HepG2 (cell line): ENCODE measurements at regions not wholly inside any gene's neighbourhood (a gene's known extent, or its start where the extent isn't known, plus 50 kb on each side); places are given as distances from the start of the nearest gene placed in this dataset.

ENCODE experiments used
- ATAC-seq: fragments of 200-7000 bp; cut with Tn5 transposase; 3 replicates; pipeline ENCODE4 v1.9.1; 2020; ENCODE audit warnings: mild to moderate bottlenecking, moderate library complexity
- BruUV-seq: library from RNA; stranded (reverse); fragments of 400-500 nt; replicated peaks from 2 replicates; lab custom pipeline; 2021; lab: Mats Ljungman, UMichigan
- CTCF ChIA-PET: fragments of 300-600 bp; formaldehyde crosslinking; extraction: SDS; loops from one replicate; lab custom pipeline; 2021; ENCODE audit warnings: low total read pairs, inconsistent platforms, low intra/inter-chr PET ratio; lab: Yijun Ruan, JAX
- POLR2A ChIA-PET: fragments of 350-600 bp; sonication (Branson Sonifier 250); formaldehyde crosslinking; loops from one replicate; lab custom pipeline; 2020; ENCODE audit warnings: antibody characterized with exemption, inconsistent platforms; lab: Yijun Ruan, JAX
- DNase-seq: peaks from one replicate; pipeline ENCODE4 v3.0.0-alpha.2; 2015; ENCODE audit warnings: low spot score
- FAIRE-seq: peaks from 3 replicates; lab custom pipeline; 2011; peaks lifted over from hg19 to GRCh38; lab: Jason Lieb, UNC
- H2AFZ ChIP-seq: one replicate; pipeline ENCODE4 v1.6.1; 2011; ENCODE audit warnings: low read length, inconsistent platforms
- H3K27ac ChIP-seq: fragments of 300-600 bp; 3 replicates; pipeline ENCODE4 v1.8.0; 2011; ENCODE audit warnings: mixed run types, mild to moderate bottlenecking, mixed read lengths, low read length, inconsistent platforms; ENCODE audit not compliant: insufficient read depth; ENCODE audit errors: extremely low read length
- H3K27me3 ChIP-seq, 2 experiments: fragments of 200-600 bp in 1 of 2; 2 replicates in 1 of 2; 3 replicates in 1 of 2; pipeline versions ENCODE4 v1.6.0 to v1.8.0; 2011; ENCODE audit warnings: low read length in 2 of 2, mild to moderate bottlenecking in 2 of 2, moderate library complexity in 2 of 2, inconsistent platforms in 1 of 2; ENCODE audit not compliant: insufficient read depth in 2 of 2, control insufficient read depth in 1 of 2
- H3K36me3 ChIP-seq, 2 experiments: fragments of 200-600 bp in 1 of 2; replicated peaks in 1 of 2; 2 replicates in 1 of 2; 3 replicates in 1 of 2; pipeline versions ENCODE4 v1.5.1 to v1.8.0; 2011; ENCODE audit warnings: low read length in 2 of 2, inconsistent platforms in 1 of 2; ENCODE audit not compliant: insufficient read depth in 2 of 2, control insufficient read depth in 1 of 2
- H3K4me1 ChIP-seq: 2 replicates; pipeline ENCODE4 v1.5.1; 2012; ENCODE audit warnings: low read length, inconsistent platforms; ENCODE audit not compliant: insufficient read depth
- H3K4me2 ChIP-seq: 2 replicates; pipeline ENCODE4 v1.6.0; 2011; ENCODE audit warnings: low read depth, low read length, inconsistent platforms
- H3K4me3 ChIP-seq, 3 experiments: fragments of 200-600 bp in 1 of 3; sonication (generic), shearing (Covaris generic) in 1 of 3; replicated peaks in 1 of 3; 2 replicates each; pipeline ENCODE4 v1.5.1; 2011 to 2016; ENCODE audit warnings: low read length in 3 of 3, inconsistent platforms in 2 of 3, low read depth in 2 of 3, mild to moderate bottlenecking in 2 of 3, control low read depth in 1 of 3, mixed read lengths in 1 of 3; ENCODE audit not compliant: insufficient read depth in 1 of 3
- H3K79me2 ChIP-seq: one replicate; pipeline ENCODE4 v1.6.1; 2011; ENCODE audit warnings: low read length, inconsistent platforms; ENCODE audit not compliant: insufficient read depth
- H3K9ac ChIP-seq: 2 replicates; pipeline ENCODE4 v1.6.0; 2011; ENCODE audit warnings: mild to moderate bottlenecking, low read depth, low read length, inconsistent platforms; ENCODE audit not compliant: insufficient read depth
- H3K9me3 ChIP-seq: 2 replicates; pipeline ENCODE4 v1.5.1; 2012; ENCODE audit warnings: mild to moderate bottlenecking, low read length
- H4K20me1 ChIP-seq: 2 replicates; pipeline ENCODE4 v1.6.0; 2011; ENCODE audit warnings: inconsistent platforms, mild to moderate bottlenecking, low read length, moderate library complexity; ENCODE audit not compliant: insufficient read depth
- CHCHD3 ChIP-seq: sonication (generic); formaldehyde crosslinking; IDR thresholded peaks from 2 replicates; pipeline ENCODE4 v1.8.0; 2022; ENCODE audit warnings: mild to moderate bottlenecking, missing genetic modification reagents, moderate library complexity
- CSRNP1 ChIP-seq: sonication (generic); formaldehyde crosslinking; IDR thresholded peaks from 2 replicates; pipeline ENCODE4 v1.8.1; 2023; ENCODE audit warnings: mild to moderate bottlenecking, missing genetic modification reagents
- DPF2 ChIP-seq: sonication (generic); formaldehyde crosslinking; IDR thresholded peaks from 2 replicates; pipeline ENCODE4 v1.4.0; 2020; ENCODE audit warnings: mild to moderate bottlenecking, low read depth, missing genetic modification reagents, borderline replicate concordance
- ESRRA ChIP-seq: sonication (generic); formaldehyde crosslinking; IDR thresholded peaks from 2 replicates; pipeline ENCODE4 v1.5.1; 2020; ENCODE audit warnings: mild to moderate bottlenecking, low read depth, missing genetic modification reagents
- MIXL1 ChIP-seq: IDR thresholded peaks from 2 replicates; pipeline ENCODE4 v1.6.1; 2016
- MXD1 ChIP-seq: sonication (generic); formaldehyde crosslinking; IDR thresholded peaks from 2 replicates; pipeline ENCODE4 v1.4.0; 2020; ENCODE audit warnings: mild to moderate bottlenecking, missing genetic modification reagents
- PHF21A ChIP-seq: sonication (generic); formaldehyde crosslinking; IDR thresholded peaks from 2 replicates; pipeline ENCODE4 v1.5.0; 2020; ENCODE audit warnings: mild to moderate bottlenecking, missing genetic modification reagents
- RCOR2 ChIP-seq: IDR thresholded peaks from 2 replicates; pipeline ENCODE4 v1.6.1; 2016; ENCODE audit warnings: missing biosample characterization, missing genetic modification reagents
- SMAD1 ChIP-seq: sonication (generic); formaldehyde crosslinking; IDR thresholded peaks from 2 replicates; pipeline ENCODE4 v1.4.0; 2020; ENCODE audit warnings: missing genetic modification reagents, low read depth, mild to moderate bottlenecking, borderline replicate concordance
- SNAI1 ChIP-seq: sonication (generic); formaldehyde crosslinking; IDR thresholded peaks from 2 replicates; pipeline ENCODE4 v1.5.0; 2020; ENCODE audit warnings: mild to moderate bottlenecking, missing genetic modification reagents, borderline replicate concordance
- ZMAT5 ChIP-seq: sonication (generic); formaldehyde crosslinking; IDR thresholded peaks from 2 replicates; pipeline ENCODE4 v1.5.0; 2020; ENCODE audit warnings: mild to moderate bottlenecking, low read depth, missing genetic modification reagents, borderline replicate concordance
- ZNF281 ChIP-seq: sonication (generic); formaldehyde crosslinking; IDR thresholded peaks from 2 replicates; pipeline ENCODE4 v1.4.0; 2020; ENCODE audit warnings: missing genetic modification reagents, borderline replicate concordance
- ZNF343 ChIP-seq: sonication (generic); formaldehyde crosslinking; IDR thresholded peaks from 2 replicates; pipeline ENCODE4 v1.4.0; 2020; ENCODE audit warnings: mild to moderate bottlenecking, missing genetic modification reagents
- ZNF350 ChIP-seq: sonication (generic); formaldehyde crosslinking; IDR thresholded peaks from 2 replicates; pipeline ENCODE4 v1.4.0; 2020; ENCODE audit warnings: mild to moderate bottlenecking, low read depth, missing genetic modification reagents, borderline replicate concordance
- ZNF564 ChIP-seq: sonication (generic); formaldehyde crosslinking; IDR thresholded peaks from 2 replicates; pipeline ENCODE4 v1.8.1; 2023; ENCODE audit warnings: mild to moderate bottlenecking, missing genetic modification reagents
- ZNF629 ChIP-seq: sonication (generic); formaldehyde crosslinking; conservative IDR thresholded peaks from 2 replicates; pipeline ENCODE4 v1.5.0; 2020; ENCODE audit warnings: missing genetic modification reagents
- ZNF660 ChIP-seq: sonication (generic); formaldehyde crosslinking; IDR thresholded peaks from 2 replicates; pipeline ENCODE4 v1.5.1; 2020; ENCODE audit warnings: mild to moderate bottlenecking, low read depth, missing genetic modification reagents, borderline replicate concordance
- ZNF772 ChIP-seq: sonication (generic); formaldehyde crosslinking; IDR thresholded peaks from 2 replicates; pipeline ENCODE4 v1.5.0; 2020; ENCODE audit warnings: mild to moderate bottlenecking, missing genetic modification reagents
- WGBS: methylation state at CpG from one replicate; pipeline ENCODE4 v1.1.6; 2017; ENCODE audit warnings: low lambda C conversion rate; 5-methylcytosine and 5-hydroxymethylcytosine counted together
- in situ Hi-C: cut with HindIII; loops from 2 replicates; pipeline ENCODE4 v1.10.0; 2017; ENCODE audit warnings: low pct_unique_long_range_greater_than_20kb; ENCODE audit not compliant: extremely low pct_ligation_motif_present
- intact Hi-C: fragments of 100-400 bp; cut with micrococcal nuclease; formaldehyde crosslinking; loops from one replicate; pipeline ENCODE4 v1.10.0; 2022; ENCODE audit not compliant: unreplicated experiment

- in situ Hi-C loops (no loop called here), intact Hi-C loops (no loop called here)
- no peak for DNase-seq
- WGBS = 2% methylated on average over 6 of the region's 6 CpGs
- Histone ChIP-seq H3K4me3 (no peak overlapping the region), H3K27me3 (peaks cover 0 to 7% of the 10 kb centered on the region in 2 experiments; a peak in 1 of 5 replicates), H3K79me2 (no peaks in the 10 kb centered on the region), H3K9me3 (no peaks in the 10 kb centered on the region), H3K4me1 (no peaks in the 10 kb centered on the region), H3K9ac (no peak overlapping the region), H3K4me2 (no peak overlapping the region), H2AFZ (no peak overlapping the region), H3K36me3 (no peaks in the 10 kb centered on the region), H3K27ac (no peak overlapping the region), H4K20me1 (no peaks in the 10 kb centered on the region)
- no peak for FAIRE-seq
- ChIA-PET CTCF (no interaction called here), POLR2A (no interaction called here)
- TF ChIP-seq SMAD1 (CRISPR knock-in tag) (no peak), ZNF564 (CRISPR knock-in tag) (no peak), MIXL1 (CRISPR knock-in tag) (no peak), CHCHD3 (no peak), ZNF772 (no peak), DPF2 (CRISPR knock-in tag) (no peak), ZNF660 (CRISPR knock-in tag) (no peak), PHF21A (CRISPR knock-in tag) (no peak), ZNF281 (no peak), ZMAT5 (CRISPR knock-in tag) (no peak), RCOR2 (CRISPR knock-in tag) (no peak), ZNF343 (CRISPR knock-in tag) (no peak), MXD1 (CRISPR knock-in tag) (no peak), ZNF629 (CRISPR knock-in tag) (no peak), ZNF350 (CRISPR knock-in tag) (no peak), ESRRA (CRISPR knock-in tag) (no peak), SNAI1 (CRISPR knock-in tag) (no peak), CSRNP1 (no peak)
- no peak for ATAC-seq
- BruUV-seq = no TSS peak
Observed at GRCh38 chr7:111672901-111673300, 110.6 kb upstream of the IMMP2L start.
